MCF 10A (cell line): ENCODE measurements at regions not wholly inside any gene's neighbourhood (a gene's known extent, or its start where the extent isn't known, plus 50 kb on each side); places are given as distances from the start of the nearest gene placed in this dataset.

ENCODE experiments used
- BruUV-seq: library from RNA; stranded (reverse); fragments of 400-500 nt; replicated peaks from 2 replicates; lab custom pipeline; 2021; lab: Mats Ljungman, UMichigan
- CTCF ChIA-PET: fragments of 300-600 bp; sonication (Branson Sonifier 250); formaldehyde crosslinking; extraction: SDS; loops from one replicate; lab custom pipeline; 2021; ENCODE audit warnings: antibody characterized with exemption, inconsistent platforms; lab: Yijun Ruan, JAX
- POLR2A ChIA-PET: fragments of 300-600, 350-650 bp; sonication (Branson Sonifier 250); formaldehyde crosslinking; extraction: SDS; loops from one replicate; lab custom pipeline; 2020; ENCODE audit warnings: antibody characterized with exemption, inconsistent platforms; lab: Yijun Ruan, JAX
- DNase-seq: peaks from one replicate; pipeline ENCODE4 v3.0.0-alpha.2; 2018; ENCODE audit not compliant: unreplicated experiment
- H3K27ac Mint-ChIP-seq: one replicate; pipeline ENCODE4 v1.8.0; 2022; ENCODE audit warnings: mild to moderate bottlenecking, low read depth, mixed read lengths; ENCODE audit not compliant: unreplicated experiment
- H3K27me3 Mint-ChIP-seq: one replicate; pipeline ENCODE4 v1.8.0; 2022; ENCODE audit warnings: mixed read lengths; ENCODE audit not compliant: insufficient read depth, unreplicated experiment
- H3K36me3 Mint-ChIP-seq: one replicate; pipeline ENCODE4 v1.8.0; 2022; ENCODE audit warnings: mild to moderate bottlenecking, moderate library complexity, mixed read lengths; ENCODE audit not compliant: insufficient read depth, unreplicated experiment
- H3K4me1 Mint-ChIP-seq: one replicate; pipeline ENCODE4 v1.8.0; 2022; ENCODE audit warnings: mixed read lengths; ENCODE audit not compliant: insufficient read depth, unreplicated experiment
- H3K4me3 Mint-ChIP-seq: one replicate; pipeline ENCODE4 v1.8.0; 2022; ENCODE audit warnings: mild to moderate bottlenecking, moderate library complexity, mixed read lengths; ENCODE audit not compliant: unreplicated experiment
- H3K9me3 Mint-ChIP-seq: one replicate; pipeline ENCODE4 v1.8.0; 2022; ENCODE audit warnings: mixed read lengths; ENCODE audit not compliant: unreplicated experiment
- intact Hi-C: fragments of 100-400 bp; cut with micrococcal nuclease; formaldehyde crosslinking; loops from 2 replicates; pipeline ENCODE4 v1.14.1; 2022
- TF ChIP-seq, protein P1 (sequence below): fragments of 200-600 bp; IDR thresholded peaks from one replicate; pipeline ENCODE4 v1.8.0; 2022; ENCODE audit warnings: antibody characterized with exemption, mild to moderate bottlenecking; ENCODE audit not compliant: unreplicated experiment

DNA sequence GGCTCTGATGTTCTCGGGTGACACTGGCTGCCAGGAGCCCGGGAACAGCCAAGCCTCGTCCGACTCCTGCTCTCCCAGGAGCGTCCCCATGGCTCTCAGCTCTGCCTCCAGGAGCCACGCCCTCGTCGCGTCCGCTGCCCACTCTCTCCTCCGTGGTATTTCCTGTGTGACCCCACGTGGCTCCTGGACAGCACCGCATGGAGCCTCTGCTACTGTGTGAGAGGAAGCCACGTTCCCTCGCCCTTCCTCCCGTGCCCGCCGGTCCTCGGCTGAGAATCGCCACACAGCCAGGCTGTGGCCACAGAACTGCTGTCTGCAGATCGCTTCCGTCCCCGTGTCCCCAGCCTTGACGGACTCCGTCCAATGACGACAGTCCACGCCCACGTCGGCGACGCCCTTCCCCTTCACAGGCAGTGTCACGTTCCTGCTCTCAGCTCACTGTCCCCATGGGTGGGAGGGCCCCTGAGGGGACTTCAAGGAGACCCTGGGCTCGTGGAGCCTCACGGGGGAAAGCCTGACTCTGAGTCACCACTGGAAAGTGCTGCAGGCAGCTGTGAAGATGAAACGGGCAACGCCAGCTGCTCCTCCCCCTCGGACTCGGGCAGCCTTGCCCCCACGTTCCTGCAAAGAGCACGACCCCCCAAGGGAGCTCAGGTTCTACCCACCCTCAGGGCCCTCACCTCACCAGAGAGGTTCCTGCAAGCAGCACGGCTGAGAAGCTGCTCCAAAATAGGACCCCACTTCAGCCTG, 458.5 kb downstream of the BRD1 start:
- intact Hi-C loops: no loop called here
- Mint-ChIP-seq H3K27ac (no peak overlapping the region), H3K4me3 (no peak overlapping the region), H3K9me3 (peaks cover 35% of the 10 kb centered on the region), H3K4me1 (no peaks in the 10 kb centered on the region), H3K36me3 (peaks cover 6% of the 10 kb centered on the region), H3K27me3 (no peaks in the 10 kb centered on the region)
- no TSS peak for BruUV-seq
- no peak for DNase-seq
- ChIA-PET POLR2A (no interaction called here), CTCF (no interaction called here)
- TF ChIP-seq, protein P1, sequence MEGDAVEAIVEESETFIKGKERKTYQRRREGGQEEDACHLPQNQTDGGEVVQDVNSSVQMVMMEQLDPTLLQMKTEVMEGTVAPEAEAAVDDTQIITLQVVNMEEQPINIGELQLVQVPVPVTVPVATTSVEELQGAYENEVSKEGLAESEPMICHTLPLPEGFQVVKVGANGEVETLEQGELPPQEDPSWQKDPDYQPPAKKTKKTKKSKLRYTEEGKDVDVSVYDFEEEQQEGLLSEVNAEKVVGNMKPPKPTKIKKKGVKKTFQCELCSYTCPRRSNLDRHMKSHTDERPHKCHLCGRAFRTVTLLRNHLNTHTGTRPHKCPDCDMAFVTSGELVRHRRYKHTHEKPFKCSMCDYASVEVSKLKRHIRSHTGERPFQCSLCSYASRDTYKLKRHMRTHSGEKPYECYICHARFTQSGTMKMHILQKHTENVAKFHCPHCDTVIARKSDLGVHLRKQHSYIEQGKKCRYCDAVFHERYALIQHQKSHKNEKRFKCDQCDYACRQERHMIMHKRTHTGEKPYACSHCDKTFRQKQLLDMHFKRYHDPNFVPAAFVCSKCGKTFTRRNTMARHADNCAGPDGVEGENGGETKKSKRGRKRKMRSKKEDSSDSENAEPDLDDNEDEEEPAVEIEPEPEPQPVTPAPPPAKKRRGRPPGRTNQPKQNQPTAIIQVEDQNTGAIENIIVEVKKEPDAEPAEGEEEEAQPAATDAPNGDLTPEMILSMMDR: no peak

DNA sequence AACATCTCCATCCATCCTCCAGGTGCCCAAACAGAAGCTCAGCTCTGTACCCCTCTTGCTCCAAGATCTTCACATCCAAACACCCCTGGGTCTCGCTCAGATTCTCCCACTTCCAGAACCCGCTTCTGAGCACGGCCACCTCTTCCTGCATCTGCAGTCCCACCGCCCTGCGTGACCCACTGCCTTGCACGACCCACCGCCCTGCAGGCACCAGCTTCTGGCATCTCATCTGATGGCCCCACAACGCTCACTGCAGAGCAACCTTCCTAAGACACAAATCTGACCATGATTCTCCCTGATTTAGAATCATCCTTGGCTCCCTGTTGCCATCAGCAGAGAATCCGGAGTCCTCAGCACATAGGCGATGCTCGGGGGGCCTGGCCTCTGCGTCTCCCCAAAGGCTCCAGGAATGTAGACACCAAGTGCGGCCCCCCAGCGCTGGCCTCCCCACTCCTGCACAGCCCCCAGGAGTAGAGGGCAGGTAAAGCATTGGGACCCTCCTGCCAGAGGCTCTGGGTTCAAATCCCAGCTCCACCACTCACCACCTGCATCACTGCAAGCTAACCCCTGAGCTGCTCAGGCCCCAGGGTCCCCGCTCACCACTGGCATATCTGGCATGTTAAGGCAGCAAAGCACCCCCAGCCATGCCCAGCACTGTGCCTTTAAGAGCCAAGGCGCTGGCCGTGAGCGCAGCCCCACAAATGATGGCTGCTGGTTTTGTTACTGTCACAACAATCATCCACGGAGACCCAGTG, 459.3 kb downstream of the BRD1 start:
- H3K27me3 Mint-ChIP-seq: no peaks in the 10 kb centered on the region
- H3K4me3 Mint-ChIP-seq: no peak overlapping the region
- H3K36me3 Mint-ChIP-seq: peaks cover 11% of the 10 kb centered on the region
- TF ChIP-seq, protein P1: no peak
- intact Hi-C loops: no loop called here
- BruUV-seq: no TSS peak
- no peaks in the 10 kb centered on the region for H3K4me1 Mint-ChIP-seq
- ChIA-PET POLR2A (no interaction called here), CTCF (no interaction called here)
- H3K27ac Mint-ChIP-seq: no peak overlapping the region
- DNase-seq: no peak
- H3K9me3 Mint-ChIP-seq: peaks cover 33% of the 10 kb centered on the region

DNA sequence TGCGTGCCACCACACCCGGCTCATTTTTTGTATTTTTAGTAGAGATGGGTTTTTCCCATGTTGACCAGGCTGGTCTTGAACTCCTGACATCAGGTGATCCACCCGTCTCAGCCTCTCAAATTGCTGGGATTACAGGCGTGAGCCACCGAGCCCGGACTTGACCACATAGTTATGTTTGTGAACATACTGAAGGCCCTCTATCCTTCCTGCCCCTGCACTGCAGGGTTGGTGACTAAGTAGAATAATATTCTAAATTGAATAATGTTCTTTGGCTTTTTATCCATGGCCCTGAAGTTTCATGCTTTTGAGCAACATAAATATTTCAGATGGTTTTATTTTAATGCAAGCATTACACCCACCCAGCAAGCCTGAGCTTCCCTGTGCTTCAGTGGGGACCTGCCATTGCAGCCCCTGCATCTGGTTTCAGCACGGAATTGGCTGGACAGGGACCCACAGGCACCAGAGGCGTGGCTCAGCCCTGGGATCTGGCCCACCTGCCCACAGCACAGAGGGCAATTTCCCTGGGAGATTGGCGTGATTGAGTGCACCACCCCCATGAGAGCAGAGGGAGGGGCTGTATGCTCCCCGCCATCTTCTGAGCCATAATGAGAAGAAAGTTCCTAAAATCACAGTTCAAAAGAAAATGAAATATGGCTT, 460.5 kb downstream of the BRD1 start:
- CTCF ChIA-PET: interaction anchor here (0.6 kb wide), 1 partner anchor 19 kb away, joined by 5 read pairs; no protein-coding TSS in a partner anchor
- no TSS peak for BruUV-seq
- peaks cover 12% of the 10 kb centered on the region for H3K36me3 Mint-ChIP-seq

More for the DNA sequence above, 460.5 kb downstream of the BRD1 start:
- intact Hi-C loops: no loop called here
- H3K27me3 Mint-ChIP-seq: no peaks in the 10 kb centered on the region
- H3K4me1 Mint-ChIP-seq: no peaks in the 10 kb centered on the region
- H3K27ac Mint-ChIP-seq: no peak overlapping the region
- H3K9me3 Mint-ChIP-seq: peaks cover 26% of the 10 kb centered on the region
- DNase-seq: no peak
- TF ChIP-seq, protein P1: no peak
- no peak overlapping the region for H3K4me3 Mint-ChIP-seq
- POLR2A ChIA-PET: no interaction called here
